Ovary (tissue), 7 donors: ENCODE measurements at regions not wholly inside any gene's neighbourhood (a gene's known extent, or its start where the extent isn't known, plus 50 kb on each side); places are given as distances from the start of the nearest gene placed in this dataset. TPM values are rescaled to one million over a fixed set of nuclear protein-coding genes. Genes with fewer than 3 reads are reported as not detected.

Source experiments
- DNase-seq, 5 donors: peaks; one replicate each; pipeline ENCODE4 v3.0.0-alpha.2; 2019 to 2020
- H3K27ac ChIP-seq, 2 donors: fragments of 200-600 bp; one replicate each; pipeline versions ENCODE4 v1.5.1 to v1.8.0; 2019 to 2022
- H3K27me3 ChIP-seq: fragments of 200-600 bp; one replicate; pipeline ENCODE4 v1.8.0; 2022
- H3K36me3 ChIP-seq: fragments of 200-600 bp; sonication (generic); one replicate; pipeline ENCODE4 v1.5.1; 2019
- H3K4me1 ChIP-seq: one replicate; pipeline ENCODE4 v1.8.1; 2013; ENCODE audit warnings: mild to moderate bottlenecking, moderate library complexity; ENCODE audit not compliant: insufficient read depth
- H3K4me3 ChIP-seq: fragments of 200-600 bp; sonication (generic); one replicate; pipeline ENCODE4 v1.5.1; 2017
- H3K9me3 ChIP-seq, 2 donors: fragments of 200-600 bp in 1 of 2; sonication (generic) in 1 of 2; one replicate each; pipeline versions ENCODE4 v1.5.1 to v1.8.1; 2013 to 2019; ENCODE audit warnings: mild to moderate bottlenecking in 1 of 2, moderate library complexity in 1 of 2
- EP300 ChIP-seq: sonication (generic); formaldehyde crosslinking; IDR thresholded peaks from one replicate; pipeline ENCODE4 v1.6.1; 2017; ENCODE audit warnings: antibody characterized with exemption
- POLR2A ChIP-seq: fragments of 450-650 bp; IDR thresholded peaks from one replicate; pipeline ENCODE4 v1.6.1; 2017; ENCODE audit warnings: antibody characterized with exemption, mild to moderate bottlenecking, moderate library complexity
- WGBS, 3 donors: extraction: QIAGEN DNeasy Blood & Tissue Kit in 1 of 3; methylation state at CpG; one replicate each; pipeline versions ENCODE4 v1.1.5 to v1.1.7; 2013 to 2017; 5-methylcytosine and 5-hydroxymethylcytosine counted together
- intact Hi-C, 4 donors: fragments of 100-400 bp; cut with DNase I; formaldehyde crosslinking; loops; one replicate each; pipeline versions ENCODE4 v1.11.0 to v1.15.1; 2022 to 2023
- small RNA-seq: library from RNA; depleted of rRNA; stranded (forward); fragments of <200 nt; gene quantifications from one replicate; pipeline ENCODE3, GENCODE V24; 2016
- TF ChIP-seq, protein P1 (sequence below), 3 donors: fragments of 450-650 bp in 2 of 3; fragments of 200-600 bp in 1 of 3; IDR thresholded peaks; one replicate each; pipeline versions ENCODE4 v1.5.1 to v1.8.0; 2016 to 2022; ENCODE audit warnings: antibody characterized with exemption in 3 of 3, mild to moderate bottlenecking in 1 of 3
- donor health status: DM: no; HTN: no; CAD: no; lungs with moderate emphysema.
- donor health status: DM: no; HTN: no; CAD: no.
- donor health status: Bipolar disorder and iron deficiency.
- donor health status: DM: no; HTN: no; CAD: no.
- donor health status: DM: yes; HTN: yes; CAD: no.

DNA sequence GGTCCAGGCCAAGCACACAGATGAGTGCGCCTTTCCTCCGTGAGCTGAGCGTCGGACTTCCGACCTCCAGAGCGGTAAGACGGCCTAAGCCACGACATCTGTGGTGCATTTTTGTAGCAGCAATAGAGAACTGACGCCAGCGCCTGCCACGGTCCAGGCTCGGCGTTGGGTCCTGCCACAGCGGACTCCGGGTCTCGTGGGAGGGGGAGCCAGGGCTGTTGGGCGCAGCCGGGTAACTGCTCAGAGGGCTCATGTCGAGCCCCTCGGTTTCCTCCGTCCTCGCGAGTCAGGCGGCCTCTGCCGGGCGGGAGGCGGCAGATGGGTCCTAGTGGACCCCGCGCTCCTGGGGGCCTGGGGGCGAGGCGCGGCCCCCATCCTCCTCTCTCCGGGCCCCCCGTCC, 216.1 kb downstream of the QKI start:
- H3K4me3 ChIP-seq: no peak overlapping the region

DNA sequence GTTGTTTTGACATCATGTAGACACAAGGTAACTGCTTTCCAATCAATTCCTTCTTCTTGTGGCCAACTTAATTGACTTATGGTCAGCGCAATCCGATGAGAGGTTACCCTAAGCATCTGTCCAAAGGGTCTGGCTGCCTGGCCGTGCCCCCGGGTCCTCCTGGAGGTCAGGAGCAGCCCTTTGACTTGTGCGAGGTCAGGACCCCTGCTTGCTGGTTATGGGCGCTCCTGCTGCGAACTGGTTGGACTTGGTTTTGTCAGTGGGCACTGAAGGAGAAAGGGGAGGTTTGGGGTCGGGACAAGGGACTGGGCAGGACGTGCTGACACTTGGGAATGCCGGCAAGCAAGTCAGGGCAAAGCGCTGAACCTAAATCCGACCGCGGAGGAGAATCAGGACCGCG, 215.6 kb downstream of the QKI start:
- TF ChIP-seq, protein P1, sequence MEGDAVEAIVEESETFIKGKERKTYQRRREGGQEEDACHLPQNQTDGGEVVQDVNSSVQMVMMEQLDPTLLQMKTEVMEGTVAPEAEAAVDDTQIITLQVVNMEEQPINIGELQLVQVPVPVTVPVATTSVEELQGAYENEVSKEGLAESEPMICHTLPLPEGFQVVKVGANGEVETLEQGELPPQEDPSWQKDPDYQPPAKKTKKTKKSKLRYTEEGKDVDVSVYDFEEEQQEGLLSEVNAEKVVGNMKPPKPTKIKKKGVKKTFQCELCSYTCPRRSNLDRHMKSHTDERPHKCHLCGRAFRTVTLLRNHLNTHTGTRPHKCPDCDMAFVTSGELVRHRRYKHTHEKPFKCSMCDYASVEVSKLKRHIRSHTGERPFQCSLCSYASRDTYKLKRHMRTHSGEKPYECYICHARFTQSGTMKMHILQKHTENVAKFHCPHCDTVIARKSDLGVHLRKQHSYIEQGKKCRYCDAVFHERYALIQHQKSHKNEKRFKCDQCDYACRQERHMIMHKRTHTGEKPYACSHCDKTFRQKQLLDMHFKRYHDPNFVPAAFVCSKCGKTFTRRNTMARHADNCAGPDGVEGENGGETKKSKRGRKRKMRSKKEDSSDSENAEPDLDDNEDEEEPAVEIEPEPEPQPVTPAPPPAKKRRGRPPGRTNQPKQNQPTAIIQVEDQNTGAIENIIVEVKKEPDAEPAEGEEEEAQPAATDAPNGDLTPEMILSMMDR (IDR thresholded peaks at IDR 0.05): no peak
- TF ChIP-seq EP300 (no peak), POLR2A (no peak)
- Histone ChIP-seq H3K9me3 (no peaks in the 10 kb centered on the region), H3K36me3 (no peaks in the 10 kb centered on the region), H3K4me1 (no peaks in the 10 kb centered on the region), H3K27me3 (no peaks in the 10 kb centered on the region), H3K27ac (no peak overlapping the region), H3K4me3 (no peak overlapping the region)
- 54 to 64% (median 56%) methylated on average over 16 of the region's 16 CpGs for WGBS, 3 donors
- intact Hi-C loops: no loop called here
- DNase-seq: no peak

More for the DNA sequence above, 216.1 kb downstream of the QKI start:
- Histone ChIP-seq H3K9me3 (no peaks in the 10 kb centered on the region), H3K27ac (no peak overlapping the region), H3K27me3 (no peaks in the 10 kb centered on the region), H3K36me3 (no peaks in the 10 kb centered on the region), H3K4me1 (no peaks in the 10 kb centered on the region)
- DNase-seq: no peak
- TF ChIP-seq, protein P1 (IDR thresholded peaks at IDR 0.05): no peak
- TF ChIP-seq POLR2A (no peak), EP300 (no peak)
- intact Hi-C loops: no loop called here
- WGBS, 3 donors: 13 to 26% (median 13%) methylated on average over 23 to 34 of the region's 34 CpGs

Small RNAs in the stretch of these regions (small RNA-seq; reads per million reads assigned to genes)
- not detected for gene RN7SL366P
